Karpas-422 (cell line): ENCODE measurements at regions not wholly inside any gene's neighbourhood (a gene's known extent, or its start where the extent isn't known, plus 50 kb on each side); places are given as distances from the start of the nearest gene placed in this dataset. TPM values are rescaled to one million over a fixed set of nuclear protein-coding genes. Genes with fewer than 3 reads are reported as not detected.

Experiments
- DNase-seq: peaks from one replicate; pipeline ENCODE4 v3.0.0-alpha.2; 2015
- H2AFZ ChIP-seq: fragments of 200-600 bp; sonication (generic); 2 replicates; pipeline ENCODE4 v1.6.1; 2014; ENCODE audit warnings: antibody characterized with exemption, low read length, mixed read lengths
- H3K27ac ChIP-seq: fragments of 200-600 bp; sonication (generic); 2 replicates; pipeline ENCODE4 v1.5.1; 2014; ENCODE audit warnings: mild to moderate bottlenecking, low read length, moderate library complexity
- H3K27me3 ChIP-seq: fragments of 200-600 bp; sonication (generic); 2 replicates; pipeline ENCODE4 v1.6.1; 2014; ENCODE audit warnings: low read length, mixed read lengths
- H3K36me3 ChIP-seq: fragments of 200-600 bp; sonication (generic); 2 replicates; pipeline ENCODE4 v1.6.1; 2014; ENCODE audit warnings: low read length, mixed read lengths; ENCODE audit not compliant: insufficient read depth
- H3K4me1 ChIP-seq: fragments of 200-600 bp; sonication (generic); 2 replicates; pipeline ENCODE4 v1.6.1; 2014; ENCODE audit warnings: mild to moderate bottlenecking, low read length, mixed read lengths
- H3K4me2 ChIP-seq: fragments of 200-600 bp; sonication (generic); 2 replicates; pipeline ENCODE4 v1.6.1; 2014; ENCODE audit warnings: low read length, low read depth, mild to moderate bottlenecking; ENCODE audit not compliant: poor library complexity, severe bottlenecking
- H3K4me3 ChIP-seq: fragments of 200-600 bp; sonication (generic); 2 replicates; pipeline ENCODE4 v1.5.1; 2014; ENCODE audit warnings: mild to moderate bottlenecking, antibody characterized with exemption, low read length, mixed read lengths
- H3K79me2 ChIP-seq: fragments of 200-600 bp; sonication (generic); 2 replicates; pipeline ENCODE4 v1.6.1; 2014; ENCODE audit warnings: mild to moderate bottlenecking, low read length, mixed read lengths
- H3K9ac ChIP-seq: fragments of 200-600 bp; sonication (generic); 2 replicates; pipeline ENCODE4 v1.6.0; 2014; ENCODE audit warnings: low read length
- H3K9me2 ChIP-seq: fragments of 200-600 bp; sonication (generic), shearing (Covaris generic); replicated peaks from 2 replicates; pipeline ENCODE4 v1.6.0; 2014; ENCODE audit warnings: mild to moderate bottlenecking, low read length, moderate library complexity; ENCODE audit not compliant: insufficient read depth
- H3K9me3 ChIP-seq: fragments of 300-700, 200-600 bp; sonication (generic); 2 replicates; pipeline ENCODE4 v1.6.1; 2014; ENCODE audit warnings: low read length, mixed read lengths
- H4K20me1 ChIP-seq: fragments of 200-600 bp; sonication (generic); 2 replicates; pipeline ENCODE4 v1.6.1; 2014; ENCODE audit warnings: mild to moderate bottlenecking, antibody characterized with exemption, low read length, low read depth; ENCODE audit not compliant: insufficient read depth
- small RNA-seq: library from RNA; depleted of rRNA; stranded (forward); fragments of <200 nt; gene quantifications from one replicate; pipeline ENCODE3, GENCODE V24; 2014

DNA sequence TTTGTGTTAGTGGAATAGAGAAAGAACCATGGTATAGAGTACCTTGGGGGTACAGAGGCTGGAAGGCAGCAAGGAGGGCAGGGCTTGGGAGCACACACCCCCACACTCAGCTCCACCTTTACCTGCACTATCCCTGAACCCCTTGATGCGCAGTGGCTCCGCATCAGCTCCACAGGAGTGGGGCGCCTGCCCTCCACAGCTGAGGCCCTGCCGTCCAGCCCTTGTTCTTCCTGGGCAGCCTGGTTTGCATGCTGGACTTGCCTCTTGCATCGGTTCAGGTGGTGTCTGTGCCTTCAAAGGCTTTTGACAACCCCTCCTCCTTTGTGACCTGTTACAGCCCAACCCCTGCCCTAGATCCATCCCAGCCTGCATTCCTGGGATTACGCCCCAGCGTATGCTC lies 52.6 kb upstream of the ZNF32 start:
- Histone ChIP-seq H3K4me2 (no peak overlapping the region), H3K27me3 (no peaks in the 10 kb centered on the region), H3K4me1 (no peaks in the 10 kb centered on the region), H3K4me3 (no peak overlapping the region), H3K36me3 (no peaks in the 10 kb centered on the region), H3K27ac (no peak overlapping the region), H3K9me2 (no peaks in the 10 kb centered on the region), H2AFZ (no peak overlapping the region), H3K9me3 (no peaks in the 10 kb centered on the region), H4K20me1 (no peaks in the 10 kb centered on the region), H3K79me2 (no peaks in the 10 kb centered on the region), H3K9ac (no peak overlapping the region)
- no peak for DNase-seq

DNA sequence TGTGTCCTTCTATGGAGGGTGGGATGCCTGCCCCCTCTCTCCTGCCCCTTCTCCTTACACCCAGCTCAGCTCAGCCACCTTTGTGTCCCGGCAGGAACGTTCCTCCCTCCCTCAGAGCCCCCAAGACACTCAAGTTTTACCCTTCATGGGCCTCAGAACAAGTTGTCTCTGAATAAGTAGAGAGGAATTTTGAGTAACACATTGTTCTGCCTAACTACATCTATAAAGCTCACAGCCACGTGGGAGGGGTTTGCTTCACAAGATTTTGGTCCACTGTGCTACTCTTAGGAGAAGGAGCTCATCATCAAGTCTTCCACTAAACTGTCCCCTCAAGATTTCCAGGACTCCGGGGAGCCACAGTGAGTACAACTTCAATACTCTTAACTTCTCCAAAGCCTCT lies 51.6 kb upstream of the ZNF32 start:
- no peaks in the 10 kb centered on the region for H4K20me1 ChIP-seq
- H3K4me3 ChIP-seq: no peak overlapping the region
- H3K9me2 ChIP-seq: no peaks in the 10 kb centered on the region
- H3K27ac ChIP-seq: no peak overlapping the region
- H3K27me3 ChIP-seq: no peaks in the 10 kb centered on the region
- H3K79me2 ChIP-seq: no peaks in the 10 kb centered on the region
- no peak for DNase-seq
- H2AFZ ChIP-seq: no peak overlapping the region; the same call in 1 of the 2 replicates
- H3K9me3 ChIP-seq: no peaks in the 10 kb centered on the region
- H3K4me2 ChIP-seq: no peak overlapping the region
- H3K9ac ChIP-seq: no peak overlapping the region
- no peaks in the 10 kb centered on the region for H3K4me1 ChIP-seq
- H3K36me3 ChIP-seq: no peaks in the 10 kb centered on the region

DNA sequence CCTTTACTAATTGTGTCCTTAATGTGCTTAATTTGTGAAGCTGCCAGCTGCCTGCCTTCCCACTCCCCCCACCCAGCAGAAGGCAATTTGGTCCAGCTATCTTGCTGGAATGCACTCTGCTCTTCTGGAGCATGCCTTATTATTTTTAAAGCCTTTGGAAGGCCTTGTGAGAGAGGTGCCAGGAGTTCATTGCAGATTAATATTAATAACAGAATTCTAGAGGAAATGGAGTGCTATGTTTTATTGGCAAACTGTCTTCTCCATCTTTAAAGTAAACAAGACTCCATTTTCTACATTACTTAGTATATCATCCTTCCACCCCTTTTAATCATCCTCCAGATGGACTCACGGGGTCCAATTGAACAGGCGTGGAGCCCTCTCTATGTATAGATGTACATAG lies 50.8 kb upstream of the ZNF32 start:
- Histone ChIP-seq H4K20me1 (no peaks in the 10 kb centered on the region), H2AFZ (no peak overlapping the region), H3K4me1 (no peaks in the 10 kb centered on the region), H3K9me2 (no peaks in the 10 kb centered on the region), H3K79me2 (no peaks in the 10 kb centered on the region), H3K9ac (no peak overlapping the region), H3K27ac (no peak overlapping the region), H3K9me3 (no peaks in the 10 kb centered on the region), H3K27me3 (no peaks in the 10 kb centered on the region), H3K4me2 (no peak overlapping the region), H3K4me3 (no peak overlapping the region), H3K36me3 (no peaks in the 10 kb centered on the region)
- DNase-seq: no peak

Small RNA genes lying in the stretch of these regions (small RNA-seq; reads per million reads assigned to genes)
- gene UQCRHP3: not detected
